Activated CD4-positive, alpha-beta T cell treated with anti-CD3 and anti-CD28 coated beads, Interleukin-2, amount 50 U/mL, for 48 hours (primary cell): ENCODE measurements at regions not wholly inside any gene's neighbourhood (a gene's known extent, or its start where the extent isn't known, plus 50 kb on each side); places are given as distances from the start of the nearest gene placed in this dataset.
"Not testable (repeated sequence)": the region's sequence is repeated elsewhere in the genome, so short reads cannot be mapped to it uniquely, and the experiment has no call there.

ENCODE experiments used
- DNase-seq, 2 experiments: peaks; one replicate each; pipeline ENCODE4 v3.0.0-alpha.2; 2020

DNA sequence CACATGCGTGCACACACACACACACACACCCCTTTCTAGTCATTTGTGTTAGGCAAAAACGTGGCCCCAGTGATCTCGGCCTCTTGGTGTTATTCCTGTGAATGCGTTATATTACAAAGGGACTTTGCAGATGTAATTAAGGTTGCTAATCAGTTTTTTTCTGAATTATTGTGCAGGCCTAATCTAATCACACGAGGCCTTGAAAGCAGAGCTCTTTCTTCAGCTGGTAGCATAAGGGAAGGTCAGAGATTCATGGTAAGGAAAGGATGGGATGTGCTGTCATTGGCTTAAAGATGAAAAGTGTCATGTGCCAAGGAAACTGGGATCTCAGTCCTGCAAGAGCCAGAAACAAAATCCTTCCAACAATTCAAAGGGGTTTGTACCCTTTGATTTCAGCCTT lies 113.4 kb upstream of the ELAC2 start:
- DNase-seq: no peak

DNA sequence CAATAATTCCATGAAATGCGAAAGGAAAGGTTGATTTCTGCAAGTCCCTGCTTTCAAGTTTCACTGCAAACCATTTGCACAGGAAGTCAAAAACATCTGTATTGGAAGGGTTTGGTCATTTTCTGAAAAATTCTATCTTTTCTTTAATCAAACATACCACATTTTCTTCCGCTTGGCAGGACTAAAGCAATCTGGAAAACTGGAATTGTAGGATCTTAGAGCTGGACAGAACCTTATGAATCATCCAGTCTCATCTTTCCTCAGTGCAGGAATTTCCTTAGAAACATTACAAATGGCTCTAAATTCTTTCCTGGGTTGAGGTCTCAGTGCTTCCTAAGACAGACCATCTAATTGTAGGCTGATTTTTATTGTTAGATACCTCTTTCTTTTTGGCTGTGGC lies 111.5 kb upstream of the ELAC2 start:
- DNase-seq: no peak

DNA sequence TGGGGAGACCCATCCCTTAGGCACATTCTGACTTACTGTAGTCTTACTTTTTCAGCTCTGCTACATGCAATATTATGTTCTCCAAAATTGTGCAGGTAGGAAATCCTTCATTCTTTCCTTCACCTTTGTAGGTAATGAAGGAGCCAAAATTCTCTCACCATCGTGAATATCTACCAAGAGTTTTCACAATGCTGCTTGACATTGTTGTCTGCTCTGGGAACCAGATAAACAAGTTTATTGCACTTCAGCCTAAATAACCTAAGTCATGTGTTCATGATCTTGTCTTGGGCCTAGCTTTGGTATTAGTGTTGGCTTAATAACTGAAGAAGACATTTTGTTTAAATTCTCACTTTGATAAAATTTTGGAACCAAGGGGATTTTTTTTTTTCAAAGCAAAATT lies 110.8 kb upstream of the ELAC2 start:
- DNase-seq: no peak

DNA sequence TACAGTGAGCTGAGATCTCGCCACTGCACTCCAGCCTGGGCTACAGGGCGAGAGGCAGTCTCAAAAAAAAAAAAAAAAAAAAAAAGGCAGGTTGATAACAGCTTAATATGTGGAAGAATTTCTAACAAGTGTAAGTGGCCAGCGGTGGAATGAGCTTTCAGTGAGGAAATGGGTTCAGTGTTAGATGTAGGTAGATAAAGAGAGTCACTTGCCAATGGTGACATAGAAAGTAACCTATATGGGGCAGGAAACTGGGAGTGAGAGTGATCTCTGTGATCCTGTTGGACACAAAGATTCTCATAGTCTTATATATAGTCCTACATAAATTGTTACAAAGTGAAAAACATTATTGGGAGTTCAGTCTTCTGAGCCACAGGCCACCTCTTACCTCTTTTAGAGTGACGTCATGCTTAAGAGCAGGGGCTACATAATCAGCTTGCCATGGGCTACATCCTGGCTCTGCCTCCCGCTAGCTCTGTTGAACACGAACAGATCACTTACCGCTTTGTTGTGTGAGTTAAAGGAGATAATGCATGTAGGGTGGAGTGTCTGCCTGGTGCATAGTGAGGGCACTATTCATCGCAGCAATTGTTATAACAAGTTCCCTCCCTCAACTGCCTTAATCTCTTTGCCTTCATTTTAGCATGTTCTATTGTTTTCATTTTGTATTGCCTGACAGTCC lies 110.2 kb upstream of the ELAC2 start:
- no peak for DNase-seq

DNA sequence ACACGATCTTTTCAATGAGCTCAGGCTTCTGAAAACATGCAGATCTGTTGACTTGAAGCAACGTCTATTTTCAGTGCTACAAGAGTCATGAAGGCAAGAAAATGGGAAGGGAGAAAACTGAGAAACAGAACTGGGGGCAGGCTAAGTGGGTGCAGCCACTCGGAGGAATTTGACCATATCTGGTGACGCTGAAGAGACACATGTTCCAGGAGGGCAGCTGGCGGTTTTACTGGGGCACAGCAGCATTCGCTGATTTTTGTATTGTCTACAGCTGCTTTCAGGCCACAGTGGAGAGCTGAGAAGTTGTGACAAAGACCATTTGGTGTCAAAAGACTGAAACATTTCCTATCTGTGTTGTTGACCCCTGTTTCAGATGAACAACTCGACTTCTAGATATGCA lies 103.0 kb upstream of the ELAC2 start:
- no peak for DNase-seq

DNA sequence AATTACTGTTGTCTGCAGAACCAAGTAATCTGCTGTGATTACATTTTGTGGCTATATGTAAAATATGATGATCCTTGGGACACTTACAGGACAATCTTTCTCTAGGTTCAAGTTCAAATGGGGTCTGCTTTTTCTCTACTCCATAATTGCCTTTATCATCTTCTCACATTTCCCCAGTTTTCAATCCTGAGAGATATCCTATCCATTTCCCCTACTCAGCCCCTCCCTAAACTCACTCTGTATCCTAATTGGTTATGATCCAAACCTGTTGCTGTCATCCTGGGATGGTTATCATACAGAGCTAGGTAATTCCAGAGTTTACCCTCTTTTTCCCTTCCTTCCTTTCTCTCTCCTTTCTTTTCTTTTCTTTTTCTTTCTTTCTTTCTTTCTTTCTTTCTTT lies 100.5 kb upstream of the ELAC2 start:
- DNase-seq: no peak

DNA sequence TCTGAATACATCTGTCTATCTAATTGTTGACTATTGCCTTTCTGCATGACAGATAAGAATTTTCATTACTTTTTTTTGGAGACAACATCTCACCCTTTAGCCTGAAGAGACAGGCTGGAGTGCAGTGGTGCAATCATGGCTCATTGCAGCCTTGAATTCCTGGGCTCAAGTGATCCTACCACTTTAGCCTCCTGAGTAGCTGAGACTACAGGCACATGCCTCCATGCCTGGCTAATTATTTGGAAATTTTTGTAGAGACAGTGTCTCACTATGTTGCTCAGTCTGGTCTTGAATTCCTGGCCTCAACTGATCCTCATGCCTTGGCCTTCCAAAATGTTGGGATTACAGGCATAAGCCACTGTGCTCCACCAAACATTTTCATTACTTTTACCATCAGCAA lies 99.8 kb upstream of the ELAC2 start:
- DNase-seq: no peak

DNA sequence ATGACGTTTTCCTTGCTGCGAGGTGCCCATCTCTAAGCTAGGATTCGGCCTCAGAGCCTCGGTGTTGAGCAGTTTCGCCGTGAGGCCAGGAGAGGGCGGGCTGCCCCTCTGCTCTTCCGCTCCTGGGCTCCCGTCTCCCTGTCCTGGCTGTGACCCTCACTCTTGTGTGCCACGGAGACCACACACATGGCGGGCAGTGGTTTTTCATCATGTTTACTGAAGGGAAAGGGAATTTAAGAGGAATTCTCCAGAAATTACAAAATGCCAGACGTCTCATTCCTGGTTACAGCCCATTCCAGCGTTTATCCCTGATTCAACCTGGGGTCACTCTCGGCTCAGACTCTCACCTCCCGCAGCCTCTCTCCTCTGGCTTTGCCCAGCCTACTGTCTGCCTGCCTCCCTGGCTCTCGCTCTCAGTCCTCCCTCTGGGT lies 96.8 kb upstream of the ELAC2 start:
- DNase-seq: peak in 1 of 2 experiments; percentile 13

DNA sequence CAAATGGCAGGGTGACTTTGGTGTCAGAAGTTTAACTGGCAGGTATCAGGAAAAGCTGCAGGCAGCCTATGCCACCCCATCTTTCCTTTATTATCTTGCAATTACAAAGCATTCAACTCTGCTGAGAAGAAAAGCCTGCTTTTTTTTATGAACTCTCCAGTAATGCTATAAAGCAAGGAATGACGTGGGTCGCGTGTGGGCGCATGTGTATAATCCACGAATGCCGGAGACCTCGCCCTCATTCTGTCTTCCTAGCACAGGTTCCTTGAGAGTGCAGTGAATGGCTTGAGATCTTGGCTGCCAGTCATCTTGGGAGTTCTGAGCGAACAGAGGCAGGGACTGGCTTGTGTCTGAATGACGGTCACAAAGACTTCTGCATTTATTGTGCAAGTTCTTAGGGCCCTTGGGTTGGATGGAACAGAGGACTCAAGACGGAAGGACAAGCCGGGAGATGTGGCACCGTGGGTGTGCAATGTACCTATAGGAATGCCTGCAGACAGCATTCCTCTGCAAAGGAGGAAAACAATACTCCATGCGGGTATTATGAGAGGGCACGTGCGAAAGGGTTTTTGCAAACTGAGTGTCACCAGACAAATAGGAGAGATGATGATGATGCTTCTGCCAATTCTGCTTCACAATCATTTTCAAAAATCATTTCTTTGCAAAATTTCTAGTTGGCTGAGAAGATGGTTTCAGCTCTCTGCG lies 96.1 kb upstream of the ELAC2 start:
- no peak for DNase-seq

DNA sequence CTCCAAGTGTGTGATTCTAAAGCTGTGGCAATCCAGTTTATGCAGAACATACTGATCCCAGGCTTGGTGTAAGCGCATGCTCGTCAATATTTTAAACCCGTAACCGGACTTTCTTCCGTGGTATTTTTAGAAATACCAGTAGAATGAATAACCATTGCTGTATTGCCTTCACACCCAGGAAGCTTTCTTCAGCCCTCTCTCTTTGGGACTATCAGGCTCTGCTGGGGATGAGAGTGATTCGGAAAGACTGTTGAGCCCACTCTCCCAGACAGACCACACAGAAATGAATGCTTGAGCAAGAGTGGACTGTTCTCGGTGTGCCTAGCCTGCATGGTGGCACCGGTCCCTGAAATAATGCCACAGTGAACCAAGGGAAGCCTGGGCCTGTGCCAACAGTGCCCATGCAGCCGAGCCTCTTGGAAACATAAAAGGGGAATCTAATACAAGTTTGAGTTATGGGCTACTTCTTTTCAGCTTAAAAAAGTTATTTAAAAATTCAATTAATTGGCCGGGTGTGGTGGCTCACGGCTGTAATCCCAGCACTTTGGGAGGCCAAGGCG lies 89.9 kb upstream of the ELAC2 start:
- no peak for DNase-seq

DNA sequence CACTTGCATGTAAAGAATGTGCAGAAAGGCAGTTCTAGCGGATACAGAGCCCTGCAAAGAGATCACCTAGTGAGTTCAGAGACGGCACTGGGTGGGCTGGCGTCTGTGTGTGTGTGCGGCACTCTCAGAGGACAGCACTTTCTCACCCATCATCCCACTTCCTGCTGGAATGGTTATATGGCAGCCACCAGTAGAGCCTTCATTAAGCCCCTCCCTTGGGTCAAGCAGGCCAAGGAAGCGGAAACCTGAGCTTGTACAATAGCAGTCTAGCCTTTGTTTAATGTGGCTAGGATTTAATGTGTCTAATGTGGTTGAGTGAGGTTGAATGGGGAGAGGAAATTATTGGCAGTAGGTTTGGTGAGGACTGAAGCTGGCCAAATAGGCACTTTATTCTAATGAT lies 88.3 kb upstream of the ELAC2 start:
- no peak for DNase-seq

DNA sequence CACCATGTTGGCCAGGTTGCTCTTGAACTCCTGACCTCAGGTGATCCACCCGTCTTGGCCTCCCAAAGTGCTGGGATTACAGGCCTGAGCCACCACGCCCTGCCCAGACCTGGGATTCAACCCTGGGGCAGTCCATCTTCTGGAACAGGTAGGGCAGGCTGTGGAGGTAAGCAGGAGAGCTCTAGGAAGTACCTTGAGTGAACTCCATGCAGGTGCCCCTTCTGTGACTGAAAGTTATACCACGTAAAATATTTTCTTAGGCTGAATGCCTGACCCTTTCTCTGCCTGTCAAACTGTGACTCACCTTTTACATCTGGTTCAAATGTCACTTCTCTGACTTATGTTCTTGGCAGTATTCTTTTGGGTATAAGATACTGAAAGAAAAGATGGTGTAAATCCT lies 86.7 kb upstream of the ELAC2 start:
- no peak for DNase-seq

DNA sequence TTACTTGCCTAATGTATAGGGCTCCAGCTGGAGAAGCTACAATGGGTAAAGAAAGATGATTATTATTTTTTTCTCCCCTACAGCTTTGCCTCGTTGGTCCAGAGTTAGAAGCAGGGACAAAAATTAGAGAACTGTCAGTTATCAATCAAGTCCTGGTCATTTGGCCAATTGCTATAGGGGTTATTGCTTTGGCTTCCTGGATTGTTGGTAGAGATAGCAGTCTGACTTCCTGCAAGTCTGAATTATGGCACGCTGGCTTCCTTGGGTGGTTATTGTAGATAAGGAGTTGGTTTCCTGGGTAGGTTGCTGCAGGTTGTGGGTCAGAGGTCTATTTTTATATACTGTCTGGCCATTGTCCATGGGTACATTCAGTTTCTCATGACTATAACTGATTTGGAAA lies 84.7 kb upstream of the ELAC2 start:
- no peak for DNase-seq

DNA sequence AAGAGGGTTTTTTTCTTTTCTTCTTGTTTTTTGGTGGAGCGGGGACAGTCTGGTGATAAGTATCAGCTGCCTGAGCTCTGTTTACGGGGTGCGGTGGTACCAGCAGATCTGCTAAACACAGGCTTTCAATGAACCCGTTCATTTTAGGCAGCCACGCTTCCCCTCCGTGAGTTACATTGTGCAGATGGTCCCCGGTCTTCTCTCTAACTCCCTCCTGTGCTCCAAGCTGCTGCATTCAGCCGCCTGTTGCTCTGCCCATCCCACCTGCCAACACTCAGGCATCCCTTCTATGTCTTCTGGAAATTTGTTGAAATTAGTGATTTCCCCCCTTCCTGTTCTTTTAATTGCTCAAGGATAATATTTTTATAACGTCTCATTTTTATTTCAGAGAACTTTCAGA lies 82.1 kb upstream of the ELAC2 start:
- DNase-seq: no peak

DNA sequence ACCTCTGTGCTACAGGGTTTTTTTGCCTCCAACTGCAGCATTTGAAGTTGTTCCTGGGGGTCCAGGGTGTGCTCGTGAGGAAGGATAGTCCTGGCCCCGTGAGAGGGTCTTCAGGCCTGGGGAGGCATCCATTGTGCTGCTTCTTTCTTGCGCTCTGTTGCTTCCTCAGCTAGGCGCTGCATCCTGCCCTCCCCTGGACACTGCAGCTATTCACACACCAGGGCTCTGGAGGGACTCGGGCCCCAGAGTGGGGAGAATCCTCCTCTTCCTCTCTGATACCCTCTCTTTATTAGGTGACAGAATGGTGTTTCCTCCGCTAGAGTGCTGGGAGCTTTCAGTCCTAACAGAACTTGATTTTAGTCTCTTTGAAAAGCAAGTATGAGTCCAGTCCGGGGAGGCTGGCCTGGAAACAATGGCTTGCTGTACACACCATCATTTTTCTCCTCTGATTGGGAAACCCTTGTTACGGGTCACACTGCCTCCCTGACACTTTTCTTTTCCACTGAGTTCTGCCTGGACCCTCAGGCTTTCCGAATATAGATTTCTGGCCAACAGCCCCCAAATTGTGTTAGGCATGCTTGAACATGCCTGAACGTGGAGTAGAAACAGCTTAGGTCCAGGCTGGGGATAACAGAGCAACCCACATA lies 81.4 kb upstream of the ELAC2 start:
- no peak for DNase-seq

DNA sequence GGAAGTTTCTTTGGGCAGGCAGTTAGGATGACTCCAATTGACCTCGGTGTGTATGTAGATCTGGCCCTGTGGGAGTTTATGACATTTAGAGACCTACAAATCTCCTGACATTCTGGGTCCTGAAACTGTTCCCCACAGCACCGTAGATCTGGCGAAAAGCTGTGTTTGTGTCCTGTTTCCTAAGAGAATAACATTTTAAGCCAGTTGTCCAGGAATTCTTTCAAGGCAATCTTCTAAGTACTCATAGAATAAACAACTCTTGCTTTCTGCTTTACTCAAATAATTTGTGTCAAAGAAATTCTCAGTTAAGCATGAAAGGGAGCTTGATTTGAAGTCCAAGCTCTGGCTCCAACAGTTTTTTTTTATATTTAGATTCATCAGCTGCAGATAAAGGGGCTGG lies 78.5 kb upstream of the ELAC2 start:
- no peak for DNase-seq

DNA sequence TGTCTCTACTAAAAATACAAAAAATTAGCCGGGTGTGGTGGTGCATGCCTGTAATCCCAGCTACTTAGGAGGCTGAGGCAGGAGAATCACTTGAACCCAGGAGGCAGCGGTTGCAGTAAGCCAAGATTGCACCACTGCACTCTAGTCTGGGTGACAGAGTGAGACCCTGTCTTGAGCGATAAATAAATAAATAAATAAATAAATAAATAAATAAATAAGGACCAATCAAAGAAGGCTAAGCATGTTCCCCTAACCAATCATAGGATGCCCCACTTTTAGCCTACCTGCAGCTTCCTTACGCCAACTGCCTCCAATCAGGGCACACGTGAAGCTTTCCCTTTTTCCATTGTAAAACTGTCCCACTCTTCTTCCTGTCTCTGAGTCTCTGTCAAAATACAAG lies 74.2 kb upstream of the ELAC2 start:
- DNase-seq: not testable (repeated sequence)

DNA sequence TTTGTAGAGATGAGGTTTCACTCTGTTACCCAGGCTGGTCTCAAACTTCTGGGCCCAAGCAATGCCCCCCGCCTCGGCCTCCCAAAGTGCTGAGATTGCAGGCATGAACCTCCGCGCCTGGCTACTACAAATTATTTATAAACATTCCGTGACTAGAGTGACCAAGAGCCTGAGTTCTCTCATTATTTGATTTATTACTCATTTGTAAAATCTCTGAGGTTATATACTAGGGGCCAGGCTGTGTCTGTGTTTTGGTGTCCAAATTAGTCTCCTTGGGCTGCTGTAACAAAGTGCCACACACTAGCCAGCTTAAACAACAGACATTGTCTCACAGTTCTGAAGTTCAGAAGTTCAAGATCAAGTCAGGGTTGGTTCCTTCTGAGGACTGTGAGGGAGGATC lies 70.8 kb upstream of the ELAC2 start:
- no peak for DNase-seq

DNA sequence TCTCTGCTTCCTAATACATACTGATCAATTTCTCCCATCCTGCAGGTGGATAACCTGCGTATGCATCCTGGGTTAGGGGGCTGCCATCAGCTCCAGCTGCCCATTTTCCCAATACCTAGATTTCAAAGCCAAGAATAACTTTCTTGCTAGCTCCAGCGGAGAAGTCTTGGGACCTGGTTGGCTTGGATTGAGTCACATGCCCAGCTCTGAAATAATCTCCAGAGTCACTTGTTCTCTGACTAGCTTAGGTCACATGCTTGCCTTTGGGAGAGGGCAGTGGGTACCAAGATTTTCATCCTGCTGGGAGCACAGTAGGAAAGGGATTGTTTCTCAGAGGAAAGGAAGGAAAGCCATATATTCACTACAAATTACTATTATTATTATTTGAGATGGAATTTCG lies 70.0 kb upstream of the ELAC2 start:
- no peak for DNase-seq

DNA sequence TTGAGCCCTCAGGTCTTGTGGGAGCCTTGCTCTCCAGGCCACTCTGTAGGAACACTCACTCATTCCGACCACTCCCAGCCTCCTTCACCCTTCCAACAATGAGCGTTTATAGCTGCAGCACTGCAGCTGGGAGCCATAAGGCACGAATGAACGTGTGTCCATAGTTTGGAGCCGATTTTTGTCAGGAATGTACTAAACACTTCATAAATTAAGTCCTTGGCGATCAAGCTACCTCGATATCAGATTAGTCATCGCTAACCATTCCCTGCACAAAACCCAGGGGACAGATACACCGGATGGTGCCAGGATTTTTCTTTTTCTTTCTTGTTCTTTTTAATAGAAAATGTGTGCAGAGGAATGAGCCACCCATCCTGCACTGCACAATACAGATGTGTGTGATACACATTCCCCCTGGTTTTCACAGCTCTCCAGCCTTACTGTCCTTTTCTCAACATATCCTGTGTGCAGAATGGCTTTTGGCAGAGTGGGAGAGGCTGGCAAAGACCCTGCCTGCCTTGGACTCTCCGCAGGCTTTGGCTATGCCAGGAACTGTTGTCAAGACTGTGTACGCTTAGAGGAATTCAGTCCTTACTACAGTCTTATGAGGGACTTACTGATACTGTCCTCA lies 68.4 kb upstream of the ELAC2 start:
- no peak for DNase-seq

DNA sequence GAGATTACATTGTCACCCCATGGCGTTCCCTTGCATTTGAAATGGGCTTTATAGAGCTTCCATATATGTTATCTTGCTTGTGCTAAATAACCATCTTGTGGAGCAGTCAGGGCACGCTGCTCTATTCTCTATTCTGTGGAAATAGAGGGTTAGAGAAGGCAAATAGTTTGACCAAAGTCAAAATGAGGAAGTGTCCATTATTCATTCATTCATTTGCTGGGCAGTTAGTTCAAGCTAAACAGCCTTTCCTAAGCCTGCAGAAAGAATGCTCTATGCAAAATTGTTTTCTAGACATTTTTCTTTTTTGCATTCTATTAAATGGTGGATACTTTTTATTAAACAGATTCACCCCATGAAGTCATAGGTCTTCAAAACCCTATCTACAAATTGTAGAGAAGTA lies 67.8 kb upstream of the ELAC2 start:
- DNase-seq: no peak

DNA sequence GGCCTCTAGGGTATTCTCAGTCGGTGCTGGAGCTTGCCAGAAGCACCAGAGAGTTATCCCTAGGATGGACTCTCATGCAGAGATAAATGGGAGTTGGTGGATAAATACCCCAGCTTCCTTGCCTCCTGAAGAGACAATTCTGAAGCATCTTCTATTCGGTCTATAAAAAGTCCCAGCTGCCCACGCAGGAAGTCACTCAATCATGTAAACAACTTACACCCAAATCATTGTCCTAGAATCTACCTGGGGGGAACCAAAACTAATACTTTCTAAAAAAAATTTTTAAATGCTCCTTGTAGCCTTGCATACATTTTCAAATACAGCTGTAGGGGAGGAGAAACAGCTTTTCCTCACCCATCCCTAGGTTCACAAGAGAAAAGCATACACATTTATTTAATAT lies 66.6 kb upstream of the ELAC2 start:
- DNase-seq: no peak

DNA sequence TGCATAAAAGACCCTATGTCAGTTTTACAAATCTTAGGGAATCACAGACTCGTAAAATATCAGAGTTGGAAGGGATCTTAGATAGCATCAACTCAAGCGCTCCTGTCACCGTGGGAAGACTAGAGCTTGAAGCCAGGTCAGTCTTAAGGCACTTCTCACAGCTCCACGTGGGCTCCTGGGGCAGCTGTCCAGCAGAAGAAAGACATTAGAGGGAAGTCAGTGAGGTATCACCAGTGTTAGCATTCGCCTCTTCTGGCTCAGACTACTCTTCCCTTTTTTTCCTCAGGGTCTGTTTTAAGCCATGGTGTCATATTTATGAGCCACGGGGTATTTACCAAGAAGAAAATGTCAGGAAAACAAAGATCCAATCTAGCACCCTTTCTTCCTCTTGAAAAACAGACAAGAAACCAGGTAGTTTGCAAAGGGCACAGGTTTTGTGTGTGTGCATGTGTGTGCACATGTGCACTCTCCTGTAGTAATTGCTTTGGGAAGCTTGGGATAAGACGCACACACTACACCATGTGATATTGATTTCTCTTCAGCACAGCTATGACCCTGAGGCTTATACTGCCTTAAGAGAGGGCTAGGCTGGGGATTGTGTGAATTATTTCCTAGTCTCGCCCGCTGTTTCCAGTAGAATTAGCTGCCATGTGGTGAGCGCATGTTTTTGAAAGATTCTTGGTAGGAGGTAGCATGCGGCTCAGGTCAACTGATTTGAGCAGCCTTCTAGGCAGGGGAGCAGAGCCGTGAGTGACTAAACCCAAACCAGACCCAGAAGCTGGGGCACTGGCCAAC lies 61.0 kb upstream of the ELAC2 start:
- DNase-seq: no peak
